Neural cell (in vitro differentiated cells): ENCODE measurements at regions not wholly inside any gene's neighbourhood (a gene's known extent, or its start where the extent isn't known, plus 50 kb on each side); places are given as distances from the start of the nearest gene placed in this dataset.

Experiments
- EP300 ChIP-seq: fragments of 450-650 bp; conservative IDR thresholded peaks from 2 replicates; pipeline ENCODE4 v1.6.1; 2014; ENCODE audit warnings: antibody characterized with exemption, mild to moderate bottlenecking, moderate library complexity; ENCODE audit not compliant: poor library complexity, severe bottlenecking
- EZH2 ChIP-seq: fragments of 200-600, 300-800 bp; shearing (Covaris generic), sonication (generic); IDR thresholded peaks from 2 replicates; pipeline ENCODE4 v1.6.1; 2014; ENCODE audit warnings: antibody characterized with exemption, low read length, borderline replicate concordance, mild to moderate bottlenecking; ENCODE audit not compliant: insufficient read depth, poor library complexity, severe bottlenecking
- MXI1 ChIP-seq: fragments of 450-650 bp; conservative IDR thresholded peaks from 2 replicates; pipeline ENCODE4 v1.6.1; 2014; ENCODE audit warnings: antibody characterized with exemption, mild to moderate bottlenecking; ENCODE audit not compliant: poor library complexity, severe bottlenecking
- POLR2AphosphoS5 ChIP-seq: IDR thresholded peaks from 2 replicates; pipeline ENCODE4 v1.6.1; 2012
- SMC3 ChIP-seq: fragments of 450-650 bp; conservative IDR thresholded peaks from 2 replicates; pipeline ENCODE4 v1.6.1; 2014; ENCODE audit warnings: antibody characterized with exemption, mild to moderate bottlenecking, moderate library complexity; ENCODE audit not compliant: poor library complexity
- TAF1 ChIP-seq: IDR thresholded peaks from 2 replicates; pipeline ENCODE4 v1.6.1; 2012; ENCODE audit warnings: low read depth
- TF ChIP-seq, protein P1 (sequence below): fragments of 450-650 bp; IDR thresholded peaks from 2 replicates; pipeline ENCODE4 v1.5.1; 2014; ENCODE audit warnings: antibody characterized with exemption, mild to moderate bottlenecking, moderate library complexity; ENCODE audit not compliant: poor library complexity, severe bottlenecking
- TF ChIP-seq, protein P2 (sequence below): IDR thresholded peaks from 2 replicates; pipeline ENCODE4 v1.6.1; 2012; ENCODE audit warnings: borderline replicate concordance

DNA sequence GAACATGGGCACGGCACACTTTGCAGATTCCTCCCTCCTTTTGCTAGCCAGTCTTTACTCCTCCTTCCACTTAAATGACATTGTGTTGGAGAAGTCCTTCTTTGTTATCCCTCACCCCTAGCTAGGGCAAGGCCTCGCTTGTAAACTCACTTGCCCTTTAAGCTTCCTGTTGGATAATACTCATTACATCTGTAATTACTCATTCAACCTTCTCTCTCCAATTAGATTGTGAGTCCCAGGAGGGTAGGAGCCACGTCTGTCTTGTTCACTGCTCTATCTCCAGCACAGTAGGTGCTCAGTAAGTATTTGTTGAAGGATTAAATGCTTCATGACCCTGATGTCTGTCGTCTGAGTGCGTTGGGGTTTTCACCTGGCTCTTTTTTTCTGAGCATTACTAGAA lies 98.7 kb upstream of the USP24 start:
- TF ChIP-seq EZH2, result no peak
- TF ChIP-seq, protein P1, sequence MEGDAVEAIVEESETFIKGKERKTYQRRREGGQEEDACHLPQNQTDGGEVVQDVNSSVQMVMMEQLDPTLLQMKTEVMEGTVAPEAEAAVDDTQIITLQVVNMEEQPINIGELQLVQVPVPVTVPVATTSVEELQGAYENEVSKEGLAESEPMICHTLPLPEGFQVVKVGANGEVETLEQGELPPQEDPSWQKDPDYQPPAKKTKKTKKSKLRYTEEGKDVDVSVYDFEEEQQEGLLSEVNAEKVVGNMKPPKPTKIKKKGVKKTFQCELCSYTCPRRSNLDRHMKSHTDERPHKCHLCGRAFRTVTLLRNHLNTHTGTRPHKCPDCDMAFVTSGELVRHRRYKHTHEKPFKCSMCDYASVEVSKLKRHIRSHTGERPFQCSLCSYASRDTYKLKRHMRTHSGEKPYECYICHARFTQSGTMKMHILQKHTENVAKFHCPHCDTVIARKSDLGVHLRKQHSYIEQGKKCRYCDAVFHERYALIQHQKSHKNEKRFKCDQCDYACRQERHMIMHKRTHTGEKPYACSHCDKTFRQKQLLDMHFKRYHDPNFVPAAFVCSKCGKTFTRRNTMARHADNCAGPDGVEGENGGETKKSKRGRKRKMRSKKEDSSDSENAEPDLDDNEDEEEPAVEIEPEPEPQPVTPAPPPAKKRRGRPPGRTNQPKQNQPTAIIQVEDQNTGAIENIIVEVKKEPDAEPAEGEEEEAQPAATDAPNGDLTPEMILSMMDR, result no peak
- no peak for TF ChIP-seq MXI1
- no peak for TF ChIP-seq SMC3
- no peak for TF ChIP-seq EP300
- no peak for TF ChIP-seq POLR2AphosphoS5
- TF ChIP-seq, protein P2, sequence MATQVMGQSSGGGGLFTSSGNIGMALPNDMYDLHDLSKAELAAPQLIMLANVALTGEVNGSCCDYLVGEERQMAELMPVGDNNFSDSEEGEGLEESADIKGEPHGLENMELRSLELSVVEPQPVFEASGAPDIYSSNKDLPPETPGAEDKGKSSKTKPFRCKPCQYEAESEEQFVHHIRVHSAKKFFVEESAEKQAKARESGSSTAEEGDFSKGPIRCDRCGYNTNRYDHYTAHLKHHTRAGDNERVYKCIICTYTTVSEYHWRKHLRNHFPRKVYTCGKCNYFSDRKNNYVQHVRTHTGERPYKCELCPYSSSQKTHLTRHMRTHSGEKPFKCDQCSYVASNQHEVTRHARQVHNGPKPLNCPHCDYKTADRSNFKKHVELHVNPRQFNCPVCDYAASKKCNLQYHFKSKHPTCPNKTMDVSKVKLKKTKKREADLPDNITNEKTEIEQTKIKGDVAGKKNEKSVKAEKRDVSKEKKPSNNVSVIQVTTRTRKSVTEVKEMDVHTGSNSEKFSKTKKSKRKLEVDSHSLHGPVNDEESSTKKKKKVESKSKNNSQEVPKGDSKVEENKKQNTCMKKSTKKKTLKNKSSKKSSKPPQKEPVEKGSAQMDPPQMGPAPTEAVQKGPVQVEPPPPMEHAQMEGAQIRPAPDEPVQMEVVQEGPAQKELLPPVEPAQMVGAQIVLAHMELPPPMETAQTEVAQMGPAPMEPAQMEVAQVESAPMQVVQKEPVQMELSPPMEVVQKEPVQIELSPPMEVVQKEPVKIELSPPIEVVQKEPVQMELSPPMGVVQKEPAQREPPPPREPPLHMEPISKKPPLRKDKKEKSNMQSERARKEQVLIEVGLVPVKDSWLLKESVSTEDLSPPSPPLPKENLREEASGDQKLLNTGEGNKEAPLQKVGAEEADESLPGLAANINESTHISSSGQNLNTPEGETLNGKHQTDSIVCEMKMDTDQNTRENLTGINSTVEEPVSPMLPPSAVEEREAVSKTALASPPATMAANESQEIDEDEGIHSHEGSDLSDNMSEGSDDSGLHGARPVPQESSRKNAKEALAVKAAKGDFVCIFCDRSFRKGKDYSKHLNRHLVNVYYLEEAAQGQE, result no peak
- TF ChIP-seq TAF1, result no peak
